HG03108 (cell line): ENCODE measurements at regions not wholly inside any gene's neighbourhood (a gene's known extent, or its start where the extent isn't known, plus 50 kb on each side); places are given as distances from the start of the nearest gene placed in this dataset.
"Not testable (repeated sequence)": the region's sequence is repeated elsewhere in the genome, so short reads cannot be mapped to it uniquely, and the experiment has no call there.

ENCODE experiments used
- ATAC-seq: cut with Tn5 transposase; IDR thresholded peaks from one replicate; pipeline ENCODE4 v1.9.1; 2021; ENCODE audit warnings: moderate library complexity; ENCODE audit not compliant: unreplicated experiment

- no peak for ATAC-seq
Measured at GRCh38 chr14:39558525-39558924, 126.3 kb upstream of the FBXO33 start.

- ATAC-seq = no peak
Measured at GRCh38 chr14:39555749-39556148, 123.5 kb upstream of the FBXO33 start.

- ATAC-seq = no peak
Measured at GRCh38 chr14:39554576-39554975, 122.3 kb upstream of the FBXO33 start.

- no peak for ATAC-seq
Measured at GRCh38 chr14:39548358-39548757, 116.1 kb upstream of the FBXO33 start.

GRCh38 chr14:39547845-39548244 is 115.6 kb upstream of the FBXO33 start:
- no peak for ATAC-seq

GRCh38 chr14:39505812-39506211 is 73.6 kb upstream of the FBXO33 start:
- no peak for ATAC-seq

- ATAC-seq = no peak
Measured at GRCh38 chr14:39500253-39500652, 68.0 kb upstream of the FBXO33 start.

GRCh38 chr14:39499514-39499913 is 67.3 kb upstream of the FBXO33 start:
- no peak for ATAC-seq

GRCh38 chr14:39497677-39498076 is 65.4 kb upstream of the FBXO33 start:
- not testable (repeated sequence) for ATAC-seq

GRCh38 chr14:39492267-39492666 is 60.0 kb upstream of the FBXO33 start:
- no peak for ATAC-seq

- no peak for ATAC-seq
Measured at GRCh38 chr14:39491134-39491571, 58.9 kb upstream of the FBXO33 start.

- no peak for ATAC-seq
Measured at GRCh38 chr14:39488600-39488999, 56.4 kb upstream of the FBXO33 start.

- no peak for ATAC-seq
Measured at GRCh38 chr14:39483682-39484081, 51.4 kb upstream of the FBXO33 start.
